GM12878 (cell line): ENCODE measurements at regions not wholly inside any gene's neighbourhood (a gene's known extent, or its start where the extent isn't known, plus 50 kb on each side); places are given as distances from the start of the nearest gene placed in this dataset.

Source experiments
- ATAC-seq: fragments of 200-7000 bp; cut with Tn5 transposase; 3 replicates; pipeline ENCODE4 v1.9.1; 2020; ENCODE audit warnings: mild to moderate bottlenecking, moderate library complexity
- BruUV-seq: library from RNA; stranded (reverse); fragments of 400-500 nt; replicated peaks from 2 replicates; lab custom pipeline; 2021; lab: Mats Ljungman, UMichigan
- CTCF ChIA-PET: fragments of 300-600 bp; sonication (Branson Sonifier 250); formaldehyde crosslinking; extraction: SDS; loops from one replicate; lab custom pipeline; 2021; ENCODE audit warnings: inconsistent platforms; lab: Yijun Ruan, JAX
- POLR2A ChIA-PET: fragments of 350-600 bp; formaldehyde crosslinking; extraction: SDS; loops from one replicate; lab custom pipeline; 2021; ENCODE audit warnings: inconsistent platforms; lab: Charles Lee
- RAD21 ChIA-PET: fragments of 300-600 bp; sonication (Branson Sonifier 250); formaldehyde crosslinking; loops from one replicate; lab custom pipeline; 2023; ENCODE audit warnings: antibody characterized with exemption; ENCODE audit not compliant: unreplicated experiment; lab: Charles Lee
- SMC1A ChIA-PET: fragments of 300-600 bp; sonication (Branson Sonifier 250); formaldehyde crosslinking; loops from one replicate; lab custom pipeline; 2023; ENCODE audit not compliant: unreplicated experiment, uncharacterized antibody; lab: Charles Lee
- DNase-seq: peaks from one replicate; pipeline ENCODE4 v3.0.0-alpha.2; 2011; ENCODE audit warnings: low read depth, low spot score
- FAIRE-seq: peaks from 3 replicates; lab custom pipeline; 2011; peaks lifted over from hg19 to GRCh38; lab: Jason Lieb, UNC
- H2AFZ ChIP-seq: 2 replicates; pipeline ENCODE4 v1.6.0; 2011; ENCODE audit warnings: low read depth, low read length, control low read depth; ENCODE audit not compliant: control insufficient read depth
- H3K27ac ChIP-seq: 2 replicates; pipeline ENCODE4 v1.5.1; 2011; ENCODE audit warnings: control low read depth; ENCODE audit not compliant: control insufficient read depth, insufficient read depth
- H3K27me3 ChIP-seq, 2 experiments: replicated peaks in 1 of 2; 2 replicates each; pipeline versions ENCODE4 v1.6.0 to v1.6.1; 2011; ENCODE audit warnings: low read length in 1 of 2; ENCODE audit not compliant: control insufficient read depth in 2 of 2, insufficient read depth in 2 of 2
- H3K36me3 ChIP-seq, 2 experiments: 2 replicates each; pipeline ENCODE4 v1.5.1; 2011; ENCODE audit warnings: low read length in 1 of 2; ENCODE audit not compliant: control insufficient read depth in 2 of 2, insufficient read depth in 2 of 2
- H3K4me1 ChIP-seq: 2 replicates; pipeline ENCODE4 v1.6.1; 2011; ENCODE audit warnings: mild to moderate bottlenecking, low read length, moderate library complexity, mixed read lengths; ENCODE audit not compliant: control insufficient read depth, insufficient read depth
- H3K4me2 ChIP-seq: 2 replicates; pipeline ENCODE4 v1.6.0; 2011; ENCODE audit warnings: control low read depth; ENCODE audit not compliant: control insufficient read depth, insufficient read depth
- H3K4me3 ChIP-seq: fragments of 200-600 bp; sonication (generic); 2 replicates; pipeline ENCODE4 v1.5.1; 2016
- H3K79me2 ChIP-seq: 2 replicates; pipeline ENCODE4 v1.6.0; 2011; ENCODE audit warnings: low read length; ENCODE audit not compliant: control insufficient read depth, insufficient read depth
- H3K9ac ChIP-seq: 2 replicates; pipeline ENCODE4 v1.8.0; 2011; ENCODE audit warnings: low read length, control low read depth, mixed read lengths; ENCODE audit not compliant: control insufficient read depth, insufficient read depth
- H3K9me3 ChIP-seq: replicated peaks from 3 replicates; pipeline ENCODE4 v1.5.1; 2011; ENCODE audit warnings: mild to moderate bottlenecking, low read length; ENCODE audit not compliant: control insufficient read depth, insufficient read depth
- H4K20me1 ChIP-seq: 2 replicates; pipeline ENCODE4 v1.6.0; 2011; ENCODE audit not compliant: control insufficient read depth, insufficient read depth
- BACH1 ChIP-seq: fragments of 450-650 bp; IDR thresholded peaks from 2 replicates; pipeline ENCODE4 v1.6.1; 2017; ENCODE audit warnings: mild to moderate bottlenecking, borderline replicate concordance
- CEBPZ ChIP-seq: fragments of 150-350 bp; IDR thresholded peaks from 2 replicates; pipeline ENCODE4 v1.6.1; 2016; ENCODE audit warnings: low read depth, low read length
- CREM ChIP-seq: IDR thresholded peaks from 2 replicates; pipeline ENCODE4 v1.6.1; 2014; ENCODE audit warnings: antibody characterized with exemption, low read depth
- CUX1 ChIP-seq: IDR thresholded peaks from 2 replicates; pipeline ENCODE4 v1.6.1; 2012; ENCODE audit warnings: improper control_type of control experiment, low read depth, low read length; ENCODE audit not compliant: insufficient replicate concordance
- ESRRA ChIP-seq: IDR thresholded peaks from 2 replicates; pipeline ENCODE4 v1.6.1; 2012; ENCODE audit warnings: mild to moderate bottlenecking, low read length, improper control_type of control experiment
- MLLT1 ChIP-seq: fragments of 450-650 bp; IDR thresholded peaks from 2 replicates; pipeline ENCODE4 v1.6.1; 2016; ENCODE audit warnings: mild to moderate bottlenecking
- NKRF ChIP-seq: fragments of 450-650 bp; conservative IDR thresholded peaks from 2 replicates; pipeline ENCODE4 v1.6.1; 2017; ENCODE audit warnings: mild to moderate bottlenecking, moderate library complexity
- PAX8 ChIP-seq: fragments of 450-650 bp; IDR thresholded peaks from 2 replicates; pipeline ENCODE4 v1.6.1; 2017; ENCODE audit warnings: mild to moderate bottlenecking, moderate library complexity
- SMAD1 ChIP-seq: fragments of 450-650 bp; IDR thresholded peaks from 2 replicates; pipeline ENCODE4 v1.6.1; 2018; ENCODE audit warnings: mild to moderate bottlenecking, low read depth; ENCODE audit not compliant: partially characterized antibody
- SRF ChIP-seq, 2 experiments: IDR thresholded peaks; 2 replicates each; pipeline ENCODE4 v1.6.1; 2011; ENCODE audit warnings: low read depth in 2 of 2, low read length in 2 of 2, mild to moderate bottlenecking in 1 of 2, moderate library complexity in 1 of 2
- ZNF207 ChIP-seq: fragments of 450-650 bp; IDR thresholded peaks from 2 replicates; pipeline ENCODE4 v1.6.1; 2014; ENCODE audit warnings: antibody characterized with exemption, mild to moderate bottlenecking, borderline replicate concordance
- ZNF622 ChIP-seq: fragments of 450-650 bp; IDR thresholded peaks from 2 replicates; pipeline ENCODE4 v1.6.1; 2017; ENCODE audit warnings: mild to moderate bottlenecking, inconsistent platforms
- WGBS: methylation state at CpG from one replicate; pipeline ENCODE4 v1.1.6; 2016; ENCODE audit warnings: low lambda C conversion rate; ENCODE audit not compliant: insufficient replicate concordance, insufficient coverage; ENCODE audit errors: missing lambda C conversion rate; 5-methylcytosine and 5-hydroxymethylcytosine counted together
- in situ Hi-C: fragments of 300-500 bp; cut with MboI; formaldehyde crosslinking; loops from 9 replicates; pipeline ENCODE4 v1.14.3; 2018; ENCODE audit warnings: mixed read lengths
- intact Hi-C: fragments of 100-400 bp; cut with micrococcal nuclease; formaldehyde crosslinking; loops from one replicate; pipeline ENCODE4 v1.14.2; 2022; ENCODE audit not compliant: unreplicated experiment

GRCh38 chr3:64460877-64461276 is 226.9 kb downstream of the ADAMTS9 start:
- Histone ChIP-seq H3K79me2 (no peaks in the 10 kb centered on the region), H3K36me3 (no peaks in the 10 kb centered on the region), H4K20me1 (no peaks in the 10 kb centered on the region), H3K9ac (no peak overlapping the region), H3K9me3 (no peaks in the 10 kb centered on the region), H3K4me2 (no peak overlapping the region), H3K4me1 (no peaks in the 10 kb centered on the region), H3K27ac (no peak overlapping the region), H2AFZ (no peak overlapping the region), H3K27me3 (no peaks in the 10 kb centered on the region), H3K4me3 (no peak overlapping the region)
- CTCF ChIA-PET: interaction anchor here (1.6 to 7.8 kb wide), 2 partner anchors 10 to 23 kb away, joined by 4 to 49 read pairs; no protein-coding TSS in a partner anchor
- intact Hi-C loops (loop anchor here (5.0 kb wide), 1 partner anchor 59 kb away; no protein-coding TSS in a partner anchor), in situ Hi-C loops (no loop called here)
- no peak for DNase-seq
- SMC1A ChIA-PET: interaction anchor here (1.2 to 3.6 kb wide), 2 partner anchors 11 to 437 kb away, joined by 3 to 21 read pairs; no protein-coding TSS in a partner anchor
- RAD21 ChIA-PET: interaction anchor here (0.6 to 1.0 kb wide), 4 partner anchors 10 to 147 kb away, joined by 3 to 6 read pairs (median 3); no protein-coding TSS in a partner anchor
- no peak for ATAC-seq
- FAIRE-seq: no peak
- POLR2A ChIA-PET: interaction anchor here (0.6 kb wide), 1 partner anchor 356 kb away, joined by 3 read pairs; no protein-coding TSS in a partner anchor
- BruUV-seq: no TSS peak
- WGBS: 44% methylated on average over 5 of the region's 5 CpGs
- TF ChIP-seq ESRRA (no peak), ZNF207 (no peak), SRF (IDR thresholded peaks at IDR 0.05; ENCODE audit: low read depth in 2 of 2, low read length in 2 of 2) (no peak), SMAD1 (no peak), BACH1 (no peak), CREM (no peak), PAX8 (no peak), ZNF622 (no peak), MLLT1 (no peak), CEBPZ (no peak), CUX1 (no peak), NKRF (no peak)
